GM13977 (cell line): ENCODE measurements at regions not wholly inside any gene's neighbourhood (a gene's known extent, or its start where the extent isn't known, plus 50 kb on each side); places are given as distances from the start of the nearest gene placed in this dataset.

Experiments used
- DNase-seq: peaks from one replicate; pipeline ENCODE4 v3.0.0; 2012; ENCODE audit warnings: low spot score
- in situ Hi-C: fragments of 300-500 bp; cut with MboI; formaldehyde crosslinking; loops from one replicate; pipeline ENCODE4 v1.12.0; 2022; ENCODE audit warnings: low sequenced_read_pairs, low pct_unique_long_range_greater_than_20kb, mixed read lengths, inconsistent platforms; ENCODE audit not compliant: unreplicated experiment
- TF ChIP-seq, protein P1 (sequence below): IDR thresholded peaks from 2 replicates; pipeline ENCODE4 v1.5.1; 2012; ENCODE audit warnings: mild to moderate bottlenecking, control low read depth; ENCODE audit not compliant: insufficient read depth; ENCODE audit errors: extremely low read depth, missing control alignments

DNA sequence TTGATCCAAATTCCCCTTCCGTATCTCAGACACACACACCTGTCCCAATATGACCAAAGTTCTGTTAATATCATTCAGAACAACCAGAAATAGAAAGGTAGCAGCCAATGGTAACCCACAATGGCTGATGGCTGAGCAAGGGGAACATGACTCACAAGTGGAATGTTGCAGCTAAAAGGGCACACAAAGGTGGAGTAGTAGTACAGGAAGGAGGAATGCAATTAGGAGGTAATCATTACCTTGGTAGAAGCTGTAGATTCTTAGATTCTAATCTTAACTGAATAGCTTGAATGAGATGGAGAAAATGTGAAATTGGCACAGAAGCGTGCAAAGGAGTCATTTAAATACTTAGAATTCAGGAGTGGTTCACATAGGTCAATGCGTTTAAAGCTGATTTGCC lies 347.9 kb downstream of the NR2F2 start:
- TF ChIP-seq, protein P1, sequence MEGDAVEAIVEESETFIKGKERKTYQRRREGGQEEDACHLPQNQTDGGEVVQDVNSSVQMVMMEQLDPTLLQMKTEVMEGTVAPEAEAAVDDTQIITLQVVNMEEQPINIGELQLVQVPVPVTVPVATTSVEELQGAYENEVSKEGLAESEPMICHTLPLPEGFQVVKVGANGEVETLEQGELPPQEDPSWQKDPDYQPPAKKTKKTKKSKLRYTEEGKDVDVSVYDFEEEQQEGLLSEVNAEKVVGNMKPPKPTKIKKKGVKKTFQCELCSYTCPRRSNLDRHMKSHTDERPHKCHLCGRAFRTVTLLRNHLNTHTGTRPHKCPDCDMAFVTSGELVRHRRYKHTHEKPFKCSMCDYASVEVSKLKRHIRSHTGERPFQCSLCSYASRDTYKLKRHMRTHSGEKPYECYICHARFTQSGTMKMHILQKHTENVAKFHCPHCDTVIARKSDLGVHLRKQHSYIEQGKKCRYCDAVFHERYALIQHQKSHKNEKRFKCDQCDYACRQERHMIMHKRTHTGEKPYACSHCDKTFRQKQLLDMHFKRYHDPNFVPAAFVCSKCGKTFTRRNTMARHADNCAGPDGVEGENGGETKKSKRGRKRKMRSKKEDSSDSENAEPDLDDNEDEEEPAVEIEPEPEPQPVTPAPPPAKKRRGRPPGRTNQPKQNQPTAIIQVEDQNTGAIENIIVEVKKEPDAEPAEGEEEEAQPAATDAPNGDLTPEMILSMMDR, result no peak
- in situ Hi-C loops, result no loop called here
- no peak for DNase-seq

DNA sequence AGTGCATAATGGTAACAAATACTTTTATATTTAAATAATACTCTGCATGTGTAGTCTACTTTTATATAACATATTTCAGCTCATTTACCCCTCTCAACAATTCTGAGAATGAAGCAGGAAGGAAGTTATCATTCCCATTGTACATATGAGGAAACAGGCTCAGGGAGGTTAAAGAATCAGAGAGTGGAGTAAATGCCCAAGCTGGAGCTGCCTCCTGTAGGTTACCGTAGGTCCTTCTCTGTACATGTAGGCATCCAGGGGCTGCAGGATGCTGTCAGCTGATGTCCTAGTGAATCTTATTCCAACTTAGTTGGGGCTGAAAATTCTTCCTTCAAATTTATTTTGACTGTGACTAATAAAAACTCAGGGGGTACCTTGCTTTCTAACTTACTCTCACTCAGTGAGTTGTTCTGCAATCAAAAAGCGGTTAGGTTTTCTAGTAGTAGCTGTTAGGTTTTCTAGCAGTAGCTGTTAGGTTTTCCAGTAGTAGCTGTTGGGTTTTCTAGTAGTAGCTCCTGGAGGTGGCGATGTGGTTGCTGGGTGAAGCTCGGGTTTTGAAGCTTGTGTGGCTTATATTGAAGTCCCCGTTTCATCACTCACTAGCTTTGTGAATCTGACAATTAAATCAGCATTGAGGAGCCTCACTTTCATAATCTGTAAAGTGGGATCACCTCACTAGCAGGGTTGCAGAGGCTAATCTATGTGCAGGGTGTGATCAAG lies 357.0 kb downstream of the NR2F2 start:
- DNase-seq, result no peak
- TF ChIP-seq, protein P1, result no peak
- in situ Hi-C loops, result no loop called here

GRCh38 chr15:96690733-96691132 lies 360.2 kb downstream of the NR2F2 start:
- DNase-seq, result no peak
- TF ChIP-seq, protein P1, result no peak
- in situ Hi-C loops, result no loop called here

DNA sequence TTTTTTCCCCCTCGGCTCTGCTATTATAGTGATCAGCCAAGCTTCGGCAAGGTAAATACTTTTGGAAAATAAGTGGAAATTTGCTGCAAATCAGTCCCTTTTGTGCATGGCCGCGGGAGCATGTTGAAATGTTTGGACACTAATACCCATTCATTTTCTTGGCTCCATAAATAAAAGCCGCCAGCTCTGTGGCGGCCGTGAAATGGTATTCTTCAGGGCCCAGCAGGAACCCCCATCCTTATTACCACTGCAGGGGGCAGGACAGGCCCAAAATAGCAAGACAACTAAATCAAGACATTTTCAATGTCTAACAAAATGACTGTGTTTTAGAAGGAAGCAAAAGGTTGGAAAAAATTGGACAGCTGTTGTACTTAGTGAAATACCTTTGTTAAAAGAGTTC lies 362.3 kb downstream of the NR2F2 start:
- in situ Hi-C loops, result no loop called here
- no peak for DNase-seq
- TF ChIP-seq, protein P1, result no peak

DNA sequence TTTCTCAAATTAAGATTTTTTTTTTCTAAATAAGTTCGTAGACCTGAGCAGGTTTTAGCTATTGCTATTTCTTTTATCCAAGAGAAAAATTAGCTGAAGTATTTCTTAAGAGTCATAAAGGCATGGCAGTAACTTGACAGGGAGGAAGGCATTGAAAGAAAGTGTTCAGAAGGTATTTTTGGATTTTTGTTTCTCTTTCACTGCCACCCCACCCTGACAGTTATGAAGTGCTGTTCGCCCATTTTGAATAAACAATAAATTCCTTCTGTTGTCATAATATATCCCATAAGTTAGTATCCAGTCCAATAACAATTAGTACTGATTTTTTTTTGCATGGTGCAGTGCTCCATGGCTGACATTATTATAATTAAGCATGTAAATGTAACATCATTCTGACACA lies 363.0 kb downstream of the NR2F2 start:
- no peak for DNase-seq
- TF ChIP-seq, protein P1, result no peak
- in situ Hi-C loops, result no loop called here

- in situ Hi-C loops, result no loop called here
- DNase-seq, result no peak
- TF ChIP-seq, protein P1, result no peak
Measured at GRCh38 chr15:96693990-96694517, 363.6 kb downstream of the NR2F2 start.
